OCI-LY1 (cell line): ENCODE measurements at regions not wholly inside any gene's neighbourhood (a gene's known extent, or its start where the extent isn't known, plus 50 kb on each side); places are given as distances from the start of the nearest gene placed in this dataset.

ENCODE experiments used
- CTCF ChIP-seq: fragments of 200-600 bp; sonication (generic), shearing (Covaris generic); IDR thresholded peaks from 2 replicates; pipeline ENCODE4 v1.5.1; 2017; ENCODE audit warnings: mild to moderate bottlenecking, antibody characterized with exemption, low read length, moderate library complexity, mixed read lengths
- EZH2 ChIP-seq: fragments of 200-600 bp; sonication (generic), shearing (Covaris generic); IDR thresholded peaks from 2 replicates; pipeline ENCODE4 v1.8.0; 2017; ENCODE audit warnings: borderline replicate concordance, mixed run types, mild to moderate bottlenecking, antibody characterized with exemption, low read length, moderate library complexity, mixed read lengths

DNA sequence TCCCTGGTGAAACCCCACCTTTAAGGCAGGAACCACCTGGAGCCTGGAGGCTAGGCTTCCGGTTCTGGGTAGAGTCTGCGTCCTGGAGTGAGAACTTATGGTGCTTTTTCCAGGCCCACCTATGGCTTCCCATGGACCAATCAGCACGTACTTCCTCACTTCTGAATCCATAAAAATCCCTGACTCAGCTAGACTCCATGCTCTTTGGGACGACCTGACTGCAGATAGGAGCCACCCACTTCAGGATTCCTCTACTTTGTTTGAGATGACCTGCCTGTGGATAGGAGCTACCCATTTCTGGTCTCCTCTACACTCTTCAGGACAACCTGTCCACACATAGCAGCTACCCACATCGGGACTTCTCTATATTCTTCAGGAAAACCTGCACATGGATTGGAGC is 168.8 kb upstream of the IRX2 start:
- no peak for TF ChIP-seq CTCF
- TF ChIP-seq EZH2 = no peak
